ENCODE measurements at regions not wholly inside any gene's neighbourhood (a gene's known extent, or its start where the extent isn't known, plus 50 kb on each side); places are given as distances from the start of the nearest gene placed in this dataset.
"Not testable (repeated sequence)": the region's sequence is repeated elsewhere in the genome, so short reads cannot be mapped to it uniquely, and the experiment has no call there.

- no peak for DNase-seq
Measured at GRCh38 chr7:136527554-136527953, 340.9 kb upstream of the CHRM2 start.

DNA sequence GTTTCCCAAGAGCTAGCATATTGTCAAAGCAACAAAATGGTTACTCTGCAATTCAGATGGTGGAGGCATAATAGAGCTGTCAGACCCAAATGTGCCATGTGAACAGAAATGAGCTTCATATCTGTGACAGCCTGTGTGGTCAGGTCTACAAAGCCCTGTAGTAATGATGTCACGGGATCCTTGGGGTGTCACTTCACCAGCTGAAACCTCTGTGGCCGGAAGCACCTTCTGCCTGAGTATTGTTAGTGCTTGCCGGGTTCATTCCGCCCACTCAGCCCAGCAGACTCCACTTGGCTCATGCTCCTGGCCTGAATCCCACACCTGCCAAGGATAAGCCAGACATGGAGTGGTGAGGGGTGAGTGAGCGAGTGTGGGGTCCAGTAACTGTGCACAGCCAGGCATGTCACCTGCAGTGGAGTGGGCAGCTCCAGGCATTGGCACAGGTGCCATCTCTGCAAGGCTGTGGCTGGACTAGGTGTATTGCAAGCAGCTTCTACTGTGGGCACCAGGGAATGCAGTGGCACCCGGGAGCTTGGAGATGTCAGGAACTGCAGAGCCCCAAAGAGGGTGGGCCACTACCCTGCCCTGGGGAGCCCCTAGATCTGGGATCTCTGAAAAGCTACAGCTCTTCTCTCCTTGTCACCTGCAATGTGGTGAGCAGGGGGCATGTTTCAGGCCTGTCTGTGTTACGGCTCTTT is 341.9 kb upstream of the CHRM2 start:
- DNase-seq = no peak

DNA sequence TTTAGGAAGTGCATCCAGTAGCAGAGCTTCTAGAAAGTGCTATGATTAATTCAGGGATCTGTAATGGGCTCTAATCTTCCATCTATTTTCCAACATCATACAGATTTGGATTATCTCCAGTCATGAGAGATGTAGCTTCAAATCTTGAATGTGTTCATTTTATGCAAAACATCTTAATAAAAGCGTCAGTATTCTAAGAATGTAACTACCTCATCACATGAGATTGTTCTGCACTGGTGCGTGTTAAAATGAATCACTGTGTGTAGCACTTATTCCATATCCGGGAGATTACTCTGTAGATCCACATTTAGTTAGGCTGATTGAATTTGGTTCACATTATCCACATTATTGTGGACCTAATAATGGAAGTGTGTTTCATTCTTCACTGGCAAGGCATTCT is 344.9 kb upstream of the CHRM2 start:
- DNase-seq = no peak

DNA sequence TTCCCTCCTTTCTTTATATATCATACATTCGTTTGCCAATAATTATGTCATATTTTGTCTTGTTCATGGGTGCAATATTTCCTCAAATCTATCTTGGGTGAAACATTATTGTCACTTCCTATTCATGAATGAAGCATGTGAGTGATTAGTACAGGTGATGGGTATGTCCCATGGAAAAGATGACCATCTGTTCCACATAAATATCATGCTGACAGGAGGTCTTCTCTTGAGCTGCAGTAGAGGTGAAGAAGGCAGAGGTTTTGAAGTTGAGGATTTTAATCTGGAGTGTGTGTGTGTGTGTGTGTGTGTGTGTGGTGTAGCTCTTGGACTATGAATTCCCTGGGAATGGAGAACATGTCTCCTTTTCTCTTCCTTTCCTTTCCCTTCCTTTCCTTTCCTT is 350.5 kb upstream of the CHRM2 start:
- DNase-seq = no peak

- no peak for DNase-seq
Measured at GRCh38 chr7:136514776-136515175, 353.7 kb upstream of the CHRM2 start.

- DNase-seq = no peak
Measured at GRCh38 chr7:136513744-136514143, 354.7 kb upstream of the CHRM2 start.

GRCh38 chr7:136509466-136509865 is 359.0 kb upstream of the CHRM2 start:
- no peak for DNase-seq

DNA sequence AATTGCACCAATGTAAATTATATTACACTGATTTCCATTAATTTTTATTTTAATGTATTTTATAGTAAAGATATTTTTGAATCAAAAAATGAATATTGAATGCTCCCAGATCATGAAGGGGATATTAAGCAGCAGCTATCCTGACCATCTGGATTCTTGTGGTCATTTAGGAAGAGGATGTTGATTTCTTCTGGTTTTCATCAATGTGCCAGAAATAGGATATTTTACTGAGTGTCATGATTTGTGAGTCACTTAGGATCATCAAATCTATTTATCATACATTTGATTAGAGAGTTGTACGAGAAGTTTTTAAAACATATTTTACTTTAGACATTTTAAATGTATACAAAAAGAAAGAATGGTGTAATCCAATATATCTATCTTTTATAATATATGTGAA is 366.3 kb upstream of the CHRM2 start:
- DNase-seq = no peak

DNA sequence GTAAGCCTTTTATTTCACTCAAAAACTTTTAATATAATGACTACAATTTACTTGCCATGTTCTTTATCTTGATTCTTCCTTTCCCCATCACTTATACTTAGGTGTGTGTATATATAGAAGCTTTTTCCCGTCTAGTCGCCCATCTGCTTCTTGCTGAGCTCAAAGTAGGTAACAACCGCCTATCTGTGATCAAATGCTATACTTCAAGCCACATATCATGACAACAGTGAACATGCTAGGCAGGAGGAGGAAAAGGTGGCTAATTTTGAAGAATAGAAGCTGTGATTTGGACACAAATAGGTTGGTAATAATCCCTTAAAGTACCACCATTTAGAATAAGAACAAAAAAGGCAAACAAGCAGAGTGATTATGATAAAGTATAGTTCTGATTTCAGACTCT is 367.3 kb upstream of the CHRM2 start:
- no peak for DNase-seq

- no peak for DNase-seq
Measured at GRCh38 chr7:136496551-136496950, 371.9 kb upstream of the CHRM2 start.

DNA sequence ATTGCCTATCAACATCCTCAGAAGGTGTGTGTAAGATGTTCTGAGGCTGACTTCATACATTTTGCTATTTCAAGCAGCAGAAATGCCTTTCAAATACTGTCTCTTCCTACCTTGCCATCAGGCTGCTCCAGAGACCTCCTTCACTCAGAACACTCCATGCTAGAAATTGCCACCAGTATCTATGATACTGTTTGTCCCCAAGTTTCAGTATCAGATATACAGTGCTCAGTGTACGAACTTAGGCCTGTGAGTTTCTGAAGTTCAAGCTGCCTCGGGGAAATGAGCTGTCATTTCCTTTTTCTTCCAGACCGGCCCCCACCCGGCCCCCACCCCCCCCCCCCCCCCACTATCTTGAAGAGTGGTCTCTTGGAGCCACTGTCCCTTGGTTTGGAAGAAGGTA is 373.4 kb upstream of the CHRM2 start:
- no peak for DNase-seq

GRCh38 chr7:136492366-136492765 is 376.1 kb upstream of the CHRM2 start:
- no peak for DNase-seq

- no peak for DNase-seq
Measured at GRCh38 chr7:136489808-136490207, 378.6 kb upstream of the CHRM2 start.

DNA sequence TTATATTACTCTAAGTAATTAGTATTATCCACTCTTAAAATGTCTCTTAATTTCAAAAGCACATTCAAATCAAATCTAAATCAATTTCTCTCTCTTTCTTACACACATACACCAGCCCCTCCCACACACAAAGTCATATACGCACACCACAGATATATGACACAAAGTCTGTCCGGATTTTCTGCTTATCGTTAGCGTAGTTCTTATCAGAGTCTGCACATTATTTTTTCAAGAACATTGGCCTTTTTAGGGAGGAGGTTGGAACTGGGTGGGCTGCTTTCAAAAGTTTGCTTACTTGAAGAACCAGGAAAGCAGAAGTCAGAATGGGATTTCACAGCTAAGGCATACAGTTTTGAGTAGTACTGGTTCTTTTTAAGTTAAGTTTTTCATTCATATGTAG is 387.6 kb upstream of the CHRM2 start:
- DNase-seq = no peak

- no peak for DNase-seq
Measured at GRCh38 chr7:136479922-136480321, 388.5 kb upstream of the CHRM2 start.

GRCh38 chr7:136470179-136470578 is 398.3 kb upstream of the CHRM2 start:
- DNase-seq = no peak

- DNase-seq = no peak
Measured at GRCh38 chr7:136452949-136453348, 415.5 kb upstream of the CHRM2 start.

GRCh38 chr7:136446751-136447150 is 421.7 kb upstream of the CHRM2 start:
- no peak for DNase-seq

- no peak for DNase-seq
Measured at GRCh38 chr7:136441835-136442234, 426.6 kb upstream of the CHRM2 start.

- DNase-seq = not testable (repeated sequence)
Measured at GRCh38 chr7:136431736-136432135, 436.7 kb upstream of the CHRM2 start.

DNA sequence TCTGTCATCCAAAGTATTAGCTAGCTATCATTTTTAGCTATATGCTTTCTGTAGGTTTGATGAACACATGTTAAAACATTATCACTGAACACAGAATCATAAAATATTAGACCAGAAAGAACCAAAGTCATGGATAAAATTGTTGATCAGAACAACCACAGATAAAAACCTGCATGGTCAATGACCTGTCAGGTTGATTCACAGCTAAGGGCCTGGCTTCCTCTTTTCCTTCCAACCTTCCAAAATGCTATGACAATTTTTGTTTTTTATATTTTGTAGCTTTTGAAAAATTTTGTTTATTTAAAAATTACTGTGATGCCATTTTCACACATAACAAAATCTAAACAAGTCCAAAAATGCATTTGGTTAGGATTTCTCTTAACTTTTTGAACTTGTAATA is 444.4 kb upstream of the CHRM2 start:
- no peak for DNase-seq

- DNase-seq = not testable (repeated sequence)
Measured at GRCh38 chr7:136419740-136420139, 442.6 kb upstream of the MTPN start.

DNA sequence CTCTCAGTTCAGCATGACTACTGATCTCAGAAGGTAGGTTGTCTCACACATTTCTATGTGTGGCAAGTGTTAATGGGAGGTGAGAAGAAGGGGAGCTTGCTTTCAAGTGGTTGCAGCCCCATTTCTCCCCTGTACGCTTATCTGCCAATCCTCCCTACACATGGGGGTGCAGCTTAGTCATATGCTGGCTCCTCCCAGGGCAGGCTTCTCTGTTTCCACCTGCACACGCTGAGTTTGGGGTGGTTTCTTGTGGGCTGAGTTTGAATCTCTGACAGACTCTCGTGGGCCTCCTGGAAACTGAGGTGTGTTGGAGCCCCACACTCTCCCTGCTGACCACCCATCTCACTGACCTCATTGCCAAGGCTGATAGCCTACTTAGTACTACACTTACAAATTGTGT is 435.8 kb upstream of the MTPN start:
- DNase-seq = no peak

GRCh38 chr7:136405931-136406777 is 429.0 kb upstream of the MTPN start:
- peak in 1 of 2 donors; percentile 14 for DNase-seq

- DNase-seq = no peak
Measured at GRCh38 chr7:136403591-136403990, 426.4 kb upstream of the MTPN start.

Measured in stimulated activated CD4-positive, alpha-beta T cell treated with anti-CD3 and anti-CD28 coated beads, Interleukin-2, amount 100 ng/mL, for 24 hours (primary cell).